ENCODE measurements at regions not wholly inside any gene's neighbourhood (a gene's known extent, or its start where the extent isn't known, plus 50 kb on each side); places are given as distances from the start of the nearest gene placed in this dataset.

GRCh38 chr3:6551165-6551564, 309.8 kb upstream of the GRM7 start:
- no peaks in the 10 kb centered on the region for H3K27me3 ChIP-seq (ENCODE audit: low read length)
- no peak overlapping the region for H2AFZ ChIP-seq (ENCODE audit: low read depth, low read length, severe bottlenecking)
- H3K79me2 ChIP-seq (ENCODE audit: insufficient read depth, low read length) = no peaks in the 10 kb centered on the region
- no peak overlapping the region for H3K4me3 ChIP-seq (ENCODE audit: insufficient read depth, low read length, poor library complexity, severe bottlenecking)
- H3K9me3 ChIP-seq (ENCODE audit: insufficient read depth, low read length) = 0 out of 2 replicates have a peak, but pooled peaks cover under 1% of the 10 kb centered on the region
- H3K9ac ChIP-seq (ENCODE audit: low read length) = no peak overlapping the region
- H3K27ac ChIP-seq (ENCODE audit: low read depth, low read length) = no peak overlapping the region
- TF ChIP-seq CTCF (IDR thresholded peaks at IDR 0.05; ENCODE audit: insufficient read depth, low read length, poor library complexity, severe bottlenecking) (no peak), EZH2phosphoT487 (conservative IDR thresholded peaks at IDR 0.05; ENCODE audit: low read length) (no peak)
- H4K20me1 ChIP-seq (ENCODE audit: low read depth, low read length) = no peaks in the 10 kb centered on the region
- H3K4me2 ChIP-seq (ENCODE audit: low read depth, low read length, poor library complexity, severe bottlenecking) = no peak overlapping the region
- no peaks in the 10 kb centered on the region for H3K36me3 ChIP-seq (ENCODE audit: low read length)
- H3F3A ChIP-seq (ENCODE audit: insufficient read depth) = no peaks in the 10 kb centered on the region
- H3K9me2 ChIP-seq (replicated peaks; ENCODE audit: insufficient read depth, low read length) = no peaks in the 10 kb centered on the region

GRCh38 chr3:6560259-6560658, 300.7 kb upstream of the GRM7 start:
- Histone ChIP-seq H3K9me2 (replicated peaks; ENCODE audit: insufficient read depth, low read length) (no peaks in the 10 kb centered on the region), H3F3A (ENCODE audit: insufficient read depth) (no peaks in the 10 kb centered on the region), H3K27ac (ENCODE audit: low read depth, low read length) (no peak overlapping the region), H3K9ac (ENCODE audit: low read length) (no peak overlapping the region), H3K9me3 (ENCODE audit: insufficient read depth, low read length) (no peaks in the 10 kb centered on the region), H3K4me3 (ENCODE audit: insufficient read depth, low read length, poor library complexity, severe bottlenecking) (no peak overlapping the region), H2AFZ (ENCODE audit: low read depth, low read length, severe bottlenecking) (no peak overlapping the region), H3K27me3 (ENCODE audit: low read length) (no peaks in the 10 kb centered on the region), H3K4me2 (ENCODE audit: low read depth, low read length, poor library complexity, severe bottlenecking) (no peak overlapping the region), H3K36me3 (ENCODE audit: low read length) (no peaks in the 10 kb centered on the region), H4K20me1 (ENCODE audit: low read depth, low read length) (no peaks in the 10 kb centered on the region), H3K79me2 (ENCODE audit: insufficient read depth, low read length) (no peaks in the 10 kb centered on the region)
- TF ChIP-seq CTCF (IDR thresholded peaks at IDR 0.05; ENCODE audit: insufficient read depth, low read length, poor library complexity, severe bottlenecking) = no peak
- TF ChIP-seq EZH2phosphoT487 (conservative IDR thresholded peaks at IDR 0.05; ENCODE audit: low read length) = no peak

GRCh38 chr3:6567241-6567640, 293.7 kb upstream of the GRM7 start:
- H3F3A ChIP-seq (ENCODE audit: insufficient read depth) = no peaks in the 10 kb centered on the region
- no peaks in the 10 kb centered on the region for H3K36me3 ChIP-seq (ENCODE audit: low read length)
- H3K27me3 ChIP-seq (ENCODE audit: low read length) = no peaks in the 10 kb centered on the region
- H3K9me2 ChIP-seq (replicated peaks; ENCODE audit: insufficient read depth, low read length) = no peaks in the 10 kb centered on the region
- H3K4me2 ChIP-seq (ENCODE audit: low read depth, low read length, poor library complexity, severe bottlenecking) = no peak overlapping the region
- no peak overlapping the region for H3K9ac ChIP-seq (ENCODE audit: low read length)
- no peak for TF ChIP-seq EZH2phosphoT487 (conservative IDR thresholded peaks at IDR 0.05; ENCODE audit: low read length)
- TF ChIP-seq CTCF (IDR thresholded peaks at IDR 0.05; ENCODE audit: insufficient read depth, low read length, poor library complexity, severe bottlenecking) = no peak
- no peaks in the 10 kb centered on the region for H3K79me2 ChIP-seq (ENCODE audit: insufficient read depth, low read length)
- H4K20me1 ChIP-seq (ENCODE audit: low read depth, low read length) = no peaks in the 10 kb centered on the region
- H2AFZ ChIP-seq (ENCODE audit: low read depth, low read length, severe bottlenecking) = no peak overlapping the region
- no peak overlapping the region for H3K27ac ChIP-seq (ENCODE audit: low read depth, low read length)
- no peaks in the 10 kb centered on the region for H3K9me3 ChIP-seq (ENCODE audit: insufficient read depth, low read length)
- H3K4me3 ChIP-seq (ENCODE audit: insufficient read depth, low read length, poor library complexity, severe bottlenecking) = no peak overlapping the region
